Smooth muscle cell (in vitro differentiated cells): ENCODE measurements at regions not wholly inside any gene's neighbourhood (a gene's known extent, or its start where the extent isn't known, plus 50 kb on each side); places are given as distances from the start of the nearest gene placed in this dataset.

ENCODE experiments used
- DNase-seq: peaks from one replicate; lab custom pipeline; 2025; ENCODE audit not compliant: unreplicated experiment; lab: John Stamatoyannopoulos, UW
- H2AFZ ChIP-seq: fragments of 200-600 bp; sonication (generic); 2 replicates; pipeline ENCODE4 v1.6.0; 2016; ENCODE audit warnings: antibody characterized with exemption, low read depth, mild to moderate bottlenecking
- H3F3A ChIP-seq: fragments of 200-600 bp; sonication (generic); 2 replicates; pipeline ENCODE4 v1.6.0; 2017; ENCODE audit warnings: antibody characterized with exemption, low read depth
- H3K27ac ChIP-seq: fragments of 200-600 bp; sonication (generic); 2 replicates; pipeline ENCODE4 v1.5.1; 2016; ENCODE audit warnings: low read depth, mild to moderate bottlenecking
- H3K27me3 ChIP-seq: fragments of 200-600 bp; sonication (generic); 2 replicates; pipeline ENCODE4 v1.6.1; 2016; ENCODE audit warnings: low read depth, mild to moderate bottlenecking
- H3K36me3 ChIP-seq: fragments of 200-600 bp; sonication (generic); 2 replicates; pipeline ENCODE4 v1.5.1; 2016; ENCODE audit warnings: low read depth
- H3K4me1 ChIP-seq: fragments of 200-600 bp; sonication (generic); 2 replicates; pipeline ENCODE4 v1.5.1; 2016; ENCODE audit warnings: low read depth
- H3K4me2 ChIP-seq: fragments of 200-600 bp; sonication (generic); 2 replicates; pipeline ENCODE4 v1.6.0; 2016; ENCODE audit warnings: mild to moderate bottlenecking
- H3K4me3 ChIP-seq: fragments of 200-600 bp; sonication (generic); 2 replicates; pipeline ENCODE4 v1.5.1; 2016; ENCODE audit warnings: mild to moderate bottlenecking
- H3K79me2 ChIP-seq: fragments of 200-600 bp; sonication (generic); 2 replicates; pipeline ENCODE4 v1.6.0; 2016; ENCODE audit warnings: low read depth, mild to moderate bottlenecking
- H3K9ac ChIP-seq: fragments of 200-600 bp; sonication (generic); 2 replicates; pipeline ENCODE4 v1.6.0; 2016; ENCODE audit warnings: low read depth
- H3K9me3 ChIP-seq: fragments of 200-600 bp; sonication (generic); replicated peaks from 2 replicates; pipeline ENCODE4 v1.5.1; 2016; ENCODE audit warnings: low read depth
- H4K20me1 ChIP-seq: fragments of 200-600 bp; sonication (generic); 2 replicates; pipeline ENCODE4 v1.6.0; 2016; ENCODE audit warnings: low read depth
- WGBS: methylation state at CpG from one replicate; pipeline ENCODE4 v1.1.7; 2016; ENCODE audit warnings: low lambda C conversion rate; 5-methylcytosine and 5-hydroxymethylcytosine counted together
- TF ChIP-seq, protein P1 (sequence below): fragments of 200-600 bp; sonication (generic); IDR thresholded peaks from 2 replicates; pipeline ENCODE4 v1.5.1; 2017; ENCODE audit warnings: borderline replicate concordance, mild to moderate bottlenecking, antibody characterized with exemption; ENCODE audit not compliant: insufficient read depth, poor library complexity, severe bottlenecking

DNA sequence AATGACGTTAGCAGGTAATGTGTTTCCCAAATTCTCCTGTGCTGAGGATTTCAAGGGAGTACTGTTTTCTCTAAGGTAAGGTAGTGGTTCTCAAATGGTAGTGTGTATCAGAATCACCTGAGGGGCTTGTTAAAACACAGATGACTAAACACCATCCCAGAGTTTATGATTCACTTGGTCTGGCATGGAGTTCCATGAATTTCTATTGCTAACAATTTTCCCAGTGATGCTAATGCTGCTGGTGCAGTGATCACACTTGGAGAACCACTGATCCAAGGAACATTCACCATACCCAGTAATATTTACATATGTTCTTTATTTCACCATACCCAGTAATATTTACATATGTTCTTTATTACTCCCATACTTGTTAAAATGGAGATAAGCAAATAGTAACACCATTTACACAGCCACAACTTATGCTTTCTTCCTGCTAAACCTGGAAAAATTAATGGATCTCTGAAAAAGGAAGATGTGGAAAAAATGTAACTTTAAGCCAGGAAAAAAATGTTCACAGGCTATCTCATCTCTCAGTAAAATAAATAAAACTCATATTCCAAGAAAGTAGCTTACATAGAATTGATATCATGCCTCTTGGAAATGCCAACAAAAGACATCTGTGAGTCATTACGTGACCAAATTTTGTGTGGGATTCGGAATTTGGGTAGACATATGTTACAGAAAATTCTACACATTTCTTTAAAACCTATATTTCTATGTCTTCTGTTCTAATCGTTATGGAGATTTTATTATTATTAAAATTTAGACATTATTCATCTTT lies 129.5 kb downstream of the MMUT start:
- H3F3A ChIP-seq: no peaks in the 10 kb centered on the region
- H3K27ac ChIP-seq: no peak overlapping the region

DNA sequence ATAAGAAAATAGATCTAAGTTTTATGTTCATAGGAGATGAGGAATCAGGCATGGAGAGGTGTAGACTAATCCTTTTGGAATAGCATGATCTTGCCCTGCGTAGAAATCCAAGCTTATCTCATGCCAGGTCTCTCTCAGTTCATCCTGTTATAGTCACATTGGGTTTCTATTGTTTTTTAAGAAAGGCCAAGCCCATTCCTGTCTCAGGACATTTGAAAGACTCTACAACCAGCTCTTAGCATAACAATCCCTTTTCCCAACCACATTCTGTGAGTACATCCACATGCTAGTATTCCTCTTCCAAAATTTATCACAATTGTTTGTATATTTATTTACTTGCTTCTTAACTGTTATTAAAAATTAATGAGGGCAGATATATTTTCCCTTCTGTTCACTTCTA lies 130.3 kb downstream of the MMUT start:
- H2AFZ ChIP-seq: no peak overlapping the region
- H3K4me3 ChIP-seq: no peak overlapping the region
- no peak overlapping the region for H3K9ac ChIP-seq
- no peak overlapping the region for H3K4me2 ChIP-seq
- H3F3A ChIP-seq: no peaks in the 10 kb centered on the region
- no peak for DNase-seq
- no peaks in the 10 kb centered on the region for H3K36me3 ChIP-seq
- no peaks in the 10 kb centered on the region for H3K27me3 ChIP-seq
- H3K4me1 ChIP-seq: peaks cover 6% of the 10 kb centered on the region
- TF ChIP-seq, protein P1, sequence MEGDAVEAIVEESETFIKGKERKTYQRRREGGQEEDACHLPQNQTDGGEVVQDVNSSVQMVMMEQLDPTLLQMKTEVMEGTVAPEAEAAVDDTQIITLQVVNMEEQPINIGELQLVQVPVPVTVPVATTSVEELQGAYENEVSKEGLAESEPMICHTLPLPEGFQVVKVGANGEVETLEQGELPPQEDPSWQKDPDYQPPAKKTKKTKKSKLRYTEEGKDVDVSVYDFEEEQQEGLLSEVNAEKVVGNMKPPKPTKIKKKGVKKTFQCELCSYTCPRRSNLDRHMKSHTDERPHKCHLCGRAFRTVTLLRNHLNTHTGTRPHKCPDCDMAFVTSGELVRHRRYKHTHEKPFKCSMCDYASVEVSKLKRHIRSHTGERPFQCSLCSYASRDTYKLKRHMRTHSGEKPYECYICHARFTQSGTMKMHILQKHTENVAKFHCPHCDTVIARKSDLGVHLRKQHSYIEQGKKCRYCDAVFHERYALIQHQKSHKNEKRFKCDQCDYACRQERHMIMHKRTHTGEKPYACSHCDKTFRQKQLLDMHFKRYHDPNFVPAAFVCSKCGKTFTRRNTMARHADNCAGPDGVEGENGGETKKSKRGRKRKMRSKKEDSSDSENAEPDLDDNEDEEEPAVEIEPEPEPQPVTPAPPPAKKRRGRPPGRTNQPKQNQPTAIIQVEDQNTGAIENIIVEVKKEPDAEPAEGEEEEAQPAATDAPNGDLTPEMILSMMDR: no peak
- no peaks in the 10 kb centered on the region for H4K20me1 ChIP-seq
- 83% methylated on average over 1 of the region's 1 CpG for whole genome bisulfite sequencing
- H3K9me3 ChIP-seq: peaks cover 10% of the 10 kb centered on the region
- no peak overlapping the region for H3K27ac ChIP-seq
- H3K79me2 ChIP-seq: no peaks in the 10 kb centered on the region

More for the DNA sequence above, 129.5 kb downstream of the MMUT start:
- Histone ChIP-seq H2AFZ (no peak overlapping the region), H3K36me3 (no peaks in the 10 kb centered on the region), H3K4me2 (no peak overlapping the region), H3K27me3 (no peaks in the 10 kb centered on the region), H4K20me1 (no peaks in the 10 kb centered on the region), H3K4me3 (no peak overlapping the region), H3K9ac (no peak overlapping the region), H3K9me3 (peaks cover 10% of the 10 kb centered on the region), H3K4me1 (peaks cover 2% of the 10 kb centered on the region), H3K79me2 (no peaks in the 10 kb centered on the region)
- TF ChIP-seq, protein P1: no peak
- DNase-seq: no peak
- whole genome bisulfite sequencing: 86% methylated on average over 4 of the region's 4 CpGs

DNA sequence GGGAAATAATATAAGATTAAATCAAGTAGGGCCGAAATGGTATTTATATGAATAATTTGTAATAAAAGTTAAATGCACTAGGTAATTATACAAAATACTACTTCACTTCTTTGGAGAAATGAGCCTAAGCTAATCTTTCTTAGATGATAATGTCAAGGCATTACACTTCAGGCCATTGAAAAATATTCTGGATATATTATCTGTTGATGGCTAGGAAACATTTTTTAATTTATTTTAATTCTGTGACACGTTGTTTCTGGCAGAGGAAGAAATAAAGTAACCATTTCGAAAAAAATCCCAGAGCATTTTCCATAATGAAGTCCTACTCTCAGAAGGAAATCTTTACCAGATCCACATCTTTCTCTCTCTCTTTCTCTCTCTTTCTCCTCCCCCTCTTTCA lies 133.9 kb downstream of the MMUT start:
- Histone ChIP-seq H3K4me1 (peaks cover 11% of the 10 kb centered on the region), H3K9me3 (no peaks in the 10 kb centered on the region), H3K4me2 (no peak overlapping the region), H3K27ac (no peak overlapping the region), H3K27me3 (no peaks in the 10 kb centered on the region), H3K36me3 (no peaks in the 10 kb centered on the region), H3K4me3 (no peak overlapping the region), H4K20me1 (no peaks in the 10 kb centered on the region), H3K79me2 (no peaks in the 10 kb centered on the region), H3K9ac (no peak overlapping the region), H2AFZ (no peak overlapping the region), H3F3A (no peaks in the 10 kb centered on the region)
- WGBS: 94% methylated on average over 3 of the region's 3 CpGs
- no peak for DNase-seq
- TF ChIP-seq, protein P1: no peak
